Caco-2 (cell line): ENCODE measurements at regions not wholly inside any gene's neighbourhood (a gene's known extent, or its start where the extent isn't known, plus 50 kb on each side); places are given as distances from the start of the nearest gene placed in this dataset.

ENCODE experiments used
- BruUV-seq: library from RNA; stranded (reverse); fragments of 400-500 nt; replicated peaks from 2 replicates; lab custom pipeline; 2021; lab: Mats Ljungman, UMichigan
- CTCF ChIA-PET: fragments of 300-600 bp; sonication (Branson Sonifier 250); formaldehyde crosslinking; loops from one replicate; lab custom pipeline; 2022; ENCODE audit warnings: antibody characterized with exemption; lab: Charles Lee
- POLR2A ChIA-PET: fragments of 300-600 bp; sonication (Branson Sonifier 250); formaldehyde crosslinking; loops from one replicate; lab custom pipeline; 2022; ENCODE audit warnings: antibody characterized with exemption; lab: Charles Lee
- DNase-seq, 2 experiments: peaks; one replicate each; pipeline versions ENCODE4 v3.0.0 to v3.0.0-alpha.2; 2020 to 2022
- H3K27me3 ChIP-seq: replicated peaks from 2 replicates; pipeline ENCODE4 v1.6.0; 2011; ENCODE audit warnings: low read length; ENCODE audit not compliant: control insufficient read depth, insufficient read depth
- H3K36me3 ChIP-seq: 2 replicates; pipeline ENCODE4 v1.5.1; 2011; ENCODE audit warnings: low read length; ENCODE audit not compliant: control insufficient read depth, insufficient read depth
- H3K4me1 ChIP-seq: fragments of 250-450 bp; sonication (Bioruptor Pico); 2 replicates; pipeline ENCODE4 v1.5.1; 2020; ENCODE audit warnings: mild to moderate bottlenecking
- H3K4me3 ChIP-seq: 2 replicates; pipeline ENCODE4 v1.5.1; 2011; ENCODE audit warnings: low read depth, mild to moderate bottlenecking, control low read depth, low read length
- H3K9me3 ChIP-seq: fragments of 250-450 bp; sonication (Bioruptor Pico); 2 replicates; pipeline ENCODE4 v1.5.1; 2020; ENCODE audit warnings: mild to moderate bottlenecking, moderate library complexity
- H3K27ac Mint-ChIP-seq: one replicate; pipeline ENCODE4 v1.8.0; 2022; ENCODE audit warnings: mixed read lengths; ENCODE audit not compliant: unreplicated experiment
- H3K27me3 Mint-ChIP-seq: one replicate; pipeline ENCODE4 v1.8.0; 2022; ENCODE audit warnings: mixed read lengths; ENCODE audit not compliant: insufficient read depth, unreplicated experiment
- H3K36me3 Mint-ChIP-seq: one replicate; pipeline ENCODE4 v1.8.0; 2022; ENCODE audit warnings: mild to moderate bottlenecking, mixed read lengths; ENCODE audit not compliant: insufficient read depth, unreplicated experiment
- H3K4me1 Mint-ChIP-seq: one replicate; pipeline ENCODE4 v1.8.0; 2022; ENCODE audit warnings: low read depth, mixed read lengths; ENCODE audit not compliant: unreplicated experiment
- H3K4me3 Mint-ChIP-seq: one replicate; pipeline ENCODE4 v1.8.0; 2022; ENCODE audit warnings: mild to moderate bottlenecking, moderate library complexity, mixed read lengths; ENCODE audit not compliant: unreplicated experiment
- H3K9me3 Mint-ChIP-seq: one replicate; pipeline ENCODE4 v1.8.0; 2022; ENCODE audit warnings: mixed read lengths; ENCODE audit not compliant: unreplicated experiment
- intact Hi-C: fragments of 100-400 bp; cut with micrococcal nuclease; formaldehyde crosslinking; loops from one replicate; pipeline ENCODE4 v1.10.0; 2022; ENCODE audit not compliant: unreplicated experiment
- TF ChIP-seq, protein P1 (sequence below), 2 experiments: fragments of 200-600 bp in 1 of 2; IDR thresholded peaks; 1 replicate in 1 of 2; 2 replicates in 1 of 2; pipeline versions ENCODE4 v1.5.1 to v1.8.0; 2011 to 2022; ENCODE audit warnings: antibody characterized with exemption in 1 of 2, control low read depth in 1 of 2, inconsistent platforms in 1 of 2, low read depth in 1 of 2, low read length in 1 of 2, mild to moderate bottlenecking in 1 of 2, moderate library complexity in 1 of 2; ENCODE audit not compliant: insufficient read depth in 1 of 2, severe bottlenecking in 1 of 2, unreplicated experiment in 1 of 2

GRCh38 chr2:58479535-58480140, 238.5 kb upstream of the FANCL start:
- Mint-ChIP-seq H3K4me3 (no peak overlapping the region), H3K36me3 (no peaks in the 10 kb centered on the region), H3K4me1 (no peaks in the 10 kb centered on the region), H3K27me3 (peaks cover 7% of the 10 kb centered on the region), H3K27ac (no peak overlapping the region), H3K9me3 (no peaks in the 10 kb centered on the region)
- CTCF ChIA-PET: no interaction called here
- TF ChIP-seq, protein P1, sequence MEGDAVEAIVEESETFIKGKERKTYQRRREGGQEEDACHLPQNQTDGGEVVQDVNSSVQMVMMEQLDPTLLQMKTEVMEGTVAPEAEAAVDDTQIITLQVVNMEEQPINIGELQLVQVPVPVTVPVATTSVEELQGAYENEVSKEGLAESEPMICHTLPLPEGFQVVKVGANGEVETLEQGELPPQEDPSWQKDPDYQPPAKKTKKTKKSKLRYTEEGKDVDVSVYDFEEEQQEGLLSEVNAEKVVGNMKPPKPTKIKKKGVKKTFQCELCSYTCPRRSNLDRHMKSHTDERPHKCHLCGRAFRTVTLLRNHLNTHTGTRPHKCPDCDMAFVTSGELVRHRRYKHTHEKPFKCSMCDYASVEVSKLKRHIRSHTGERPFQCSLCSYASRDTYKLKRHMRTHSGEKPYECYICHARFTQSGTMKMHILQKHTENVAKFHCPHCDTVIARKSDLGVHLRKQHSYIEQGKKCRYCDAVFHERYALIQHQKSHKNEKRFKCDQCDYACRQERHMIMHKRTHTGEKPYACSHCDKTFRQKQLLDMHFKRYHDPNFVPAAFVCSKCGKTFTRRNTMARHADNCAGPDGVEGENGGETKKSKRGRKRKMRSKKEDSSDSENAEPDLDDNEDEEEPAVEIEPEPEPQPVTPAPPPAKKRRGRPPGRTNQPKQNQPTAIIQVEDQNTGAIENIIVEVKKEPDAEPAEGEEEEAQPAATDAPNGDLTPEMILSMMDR (IDR thresholded peaks at IDR 0.05; ENCODE audit: insufficient read depth in 1 of 2, low read depth in 1 of 2, low read length in 1 of 2, severe bottlenecking in 1 of 2, unreplicated experiment in 1 of 2): no peak
- H3K36me3 ChIP-seq: no peaks in the 10 kb centered on the region
- H3K4me1 ChIP-seq: no peaks in the 10 kb centered on the region
- H3K9me3 ChIP-seq: no peaks in the 10 kb centered on the region
- DNase-seq: no peak
- POLR2A ChIA-PET: no interaction called here
- intact Hi-C loops: no loop called here
- BruUV-seq: no TSS peak
- no peak overlapping the region for H3K4me3 ChIP-seq
- no peaks in the 10 kb centered on the region for H3K27me3 ChIP-seq

GRCh38 chr2:58476556-58476955, 235.4 kb upstream of the FANCL start:
- DNase-seq: no peak
- Mint-ChIP-seq H3K9me3 (no peaks in the 10 kb centered on the region), H3K4me1 (no peaks in the 10 kb centered on the region), H3K27me3 (peaks cover 3% of the 10 kb centered on the region), H3K36me3 (no peaks in the 10 kb centered on the region), H3K27ac (no peak overlapping the region), H3K4me3 (no peak overlapping the region)
- ChIA-PET POLR2A (no interaction called here), CTCF (no interaction called here)
- Histone ChIP-seq H3K9me3 (no peaks in the 10 kb centered on the region), H3K4me3 (no peak overlapping the region), H3K36me3 (no peaks in the 10 kb centered on the region), H3K27me3 (no peaks in the 10 kb centered on the region), H3K4me1 (no peaks in the 10 kb centered on the region)
- BruUV-seq: no TSS peak
- intact Hi-C loops: no loop called here
- TF ChIP-seq, protein P1 (IDR thresholded peaks at IDR 0.05; ENCODE audit: insufficient read depth in 1 of 2, low read depth in 1 of 2, low read length in 1 of 2, severe bottlenecking in 1 of 2, unreplicated experiment in 1 of 2): no peak

- H3K9me3 Mint-ChIP-seq: no peaks in the 10 kb centered on the region
- H3K4me1 Mint-ChIP-seq: no peaks in the 10 kb centered on the region
- Histone ChIP-seq H3K9me3 (no peaks in the 10 kb centered on the region), H3K36me3 (no peaks in the 10 kb centered on the region), H3K4me3 (no peak overlapping the region), H3K27me3 (no peaks in the 10 kb centered on the region), H3K4me1 (no peaks in the 10 kb centered on the region)
- no peak for DNase-seq
- H3K36me3 Mint-ChIP-seq: no peaks in the 10 kb centered on the region
- POLR2A ChIA-PET: no interaction called here
- H3K27ac Mint-ChIP-seq: no peak overlapping the region
- BruUV-seq: no TSS peak
- peaks cover 6% of the 10 kb centered on the region for H3K27me3 Mint-ChIP-seq
- CTCF ChIA-PET: no interaction called here
- TF ChIP-seq, protein P1 (IDR thresholded peaks at IDR 0.05; ENCODE audit: insufficient read depth in 1 of 2, low read depth in 1 of 2, low read length in 1 of 2, severe bottlenecking in 1 of 2, unreplicated experiment in 1 of 2): no peak
- intact Hi-C loops: no loop called here
- no peak overlapping the region for H3K4me3 Mint-ChIP-seq
Measured at GRCh38 chr2:58475756-58476155, 234.6 kb upstream of the FANCL start.
